SH-SY5Y (cell line): ENCODE measurements at regions not wholly inside any gene's neighbourhood (a gene's known extent, or its start where the extent isn't known, plus 50 kb on each side); places are given as distances from the start of the nearest gene placed in this dataset.

Experiments
- GATA2 ChIP-seq: IDR thresholded peaks from 2 replicates; pipeline ENCODE4 v1.6.1; 2011; ENCODE audit warnings: mild to moderate bottlenecking, low read depth, low read length
- GATA3 ChIP-seq: IDR thresholded peaks from 2 replicates; pipeline ENCODE4 v1.6.1; 2011; ENCODE audit warnings: low read depth, mild to moderate bottlenecking, low read length, moderate library complexity

GRCh38 chr9:16257604-16258003, 612.9 kb downstream of the BNC2 start:
- TF ChIP-seq GATA2, result no peak
- TF ChIP-seq GATA3, result no peak
